Ecto neural progenitor cell (in vitro differentiated cells): ENCODE measurements at regions not wholly inside any gene's neighbourhood (a gene's known extent, or its start where the extent isn't known, plus 50 kb on each side); places are given as distances from the start of the nearest gene placed in this dataset.

Experiments
- DNase-seq: peaks from one replicate; pipeline ENCODE4 v3.0.0-alpha.2; 2018; ENCODE audit warnings: low spot score

DNA sequence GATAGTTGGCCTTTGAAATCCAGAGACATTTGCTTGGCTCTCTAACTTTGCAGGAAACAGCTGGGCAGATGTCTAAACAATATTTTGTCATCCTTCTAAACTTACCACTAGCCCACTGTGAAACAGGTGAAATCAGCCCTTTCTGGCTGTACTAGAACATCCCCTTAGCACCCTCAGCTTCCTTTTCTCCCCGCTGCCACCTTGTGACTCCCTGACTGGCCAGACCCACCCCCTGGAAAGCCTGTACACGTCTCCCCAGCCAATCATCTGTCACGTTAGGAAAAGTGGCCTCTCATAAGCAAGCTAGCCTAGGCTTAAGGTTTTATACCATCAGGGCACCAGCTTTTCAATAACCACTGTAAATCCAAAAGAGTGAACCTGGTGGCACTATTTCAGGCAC lies 88.6 kb upstream of the E2F3 start:
- no peak for DNase-seq

GRCh38 chr6:20313960-20314530 lies 87.6 kb upstream of the E2F3 start:
- no peak for DNase-seq

- DNase-seq = no peak
Observed at GRCh38 chr6:20314866-20315845, 86.5 kb upstream of the E2F3 start.

DNA sequence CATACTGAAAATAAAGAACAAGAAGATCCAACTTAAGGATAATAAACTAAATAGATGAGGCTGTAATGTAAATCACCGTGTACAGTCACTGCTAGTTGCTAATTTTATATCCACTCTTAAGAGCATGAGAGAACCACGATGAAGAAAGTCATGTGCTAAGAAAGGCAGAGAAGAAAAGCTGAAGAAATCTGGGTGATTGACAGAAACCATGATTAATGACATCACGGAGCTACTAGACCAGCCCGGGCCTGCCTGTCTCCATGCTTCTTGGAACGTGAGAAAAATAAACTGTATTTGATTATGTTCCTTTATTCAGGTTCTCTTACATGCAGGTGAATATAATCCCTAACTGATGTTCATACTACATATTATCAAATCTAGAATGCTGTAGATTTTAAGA lies 84.2 kb upstream of the E2F3 start:
- DNase-seq = no peak

DNA sequence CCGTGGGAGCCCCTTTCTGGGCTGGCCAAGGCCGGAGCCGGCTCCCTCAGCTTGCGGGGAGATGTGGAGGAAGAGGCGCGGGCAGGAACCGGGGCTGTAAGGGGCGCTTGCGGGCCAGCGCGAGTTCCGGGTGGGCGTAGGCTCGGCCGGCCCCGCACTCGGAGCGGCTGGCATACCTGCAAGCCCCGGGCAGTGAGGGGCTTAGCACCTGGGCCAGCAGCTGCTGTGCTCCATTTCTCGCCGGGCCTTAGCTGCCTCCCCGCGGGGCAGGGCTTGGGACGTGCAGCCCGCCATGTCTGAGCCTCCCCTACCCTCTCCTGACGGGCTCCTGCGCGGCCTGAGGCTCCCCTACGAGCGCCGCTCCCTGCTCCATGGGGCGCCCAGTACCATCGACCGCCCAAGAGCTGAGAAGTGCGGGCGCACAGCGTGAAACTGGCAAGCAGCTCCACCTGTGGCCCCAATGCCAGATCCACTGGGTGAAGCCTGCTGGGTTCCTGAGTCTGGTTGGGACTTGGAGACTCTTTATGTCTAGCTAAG lies 82.8 kb upstream of the E2F3 start:
- no peak for DNase-seq

DNA sequence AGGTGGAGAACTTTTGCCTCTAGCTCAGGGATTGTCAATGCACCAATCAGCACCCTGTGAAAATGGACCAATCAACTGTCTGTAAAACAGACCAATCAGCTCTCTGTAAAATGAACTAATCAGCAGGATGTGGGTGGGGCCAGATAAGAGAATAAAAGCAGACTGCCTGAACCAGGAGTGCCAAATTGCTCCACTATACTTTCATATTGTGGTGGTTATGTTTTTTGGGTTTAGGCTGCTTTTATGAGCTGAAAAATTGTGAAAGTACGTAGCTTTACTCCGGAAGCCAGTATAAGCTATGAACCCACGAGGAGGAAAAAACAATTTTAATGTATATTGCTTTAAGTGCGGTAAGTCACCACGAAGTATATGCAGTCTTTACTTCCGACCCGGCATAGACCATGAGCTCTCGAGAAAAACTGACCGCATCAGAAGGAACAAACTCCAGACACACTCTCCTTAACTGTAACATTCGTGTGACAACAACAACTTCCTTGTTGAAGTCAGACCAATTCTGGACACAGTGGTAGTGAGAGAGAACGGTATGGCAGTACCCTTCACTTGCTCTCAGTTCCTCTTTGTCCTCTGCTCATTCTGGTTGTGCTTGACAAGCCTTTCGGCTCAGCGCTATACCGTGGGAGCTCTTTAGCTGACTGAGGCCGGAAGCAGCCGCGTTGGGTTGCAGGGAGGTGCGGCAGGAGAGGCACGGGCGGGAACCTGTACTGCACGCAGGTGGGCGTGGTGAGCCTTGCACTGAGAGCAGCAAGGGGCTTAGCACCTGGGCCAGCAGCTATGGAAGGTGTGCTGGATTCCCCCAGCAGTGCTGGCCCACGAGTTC lies 81.9 kb upstream of the E2F3 start:
- DNase-seq = no peak

DNA sequence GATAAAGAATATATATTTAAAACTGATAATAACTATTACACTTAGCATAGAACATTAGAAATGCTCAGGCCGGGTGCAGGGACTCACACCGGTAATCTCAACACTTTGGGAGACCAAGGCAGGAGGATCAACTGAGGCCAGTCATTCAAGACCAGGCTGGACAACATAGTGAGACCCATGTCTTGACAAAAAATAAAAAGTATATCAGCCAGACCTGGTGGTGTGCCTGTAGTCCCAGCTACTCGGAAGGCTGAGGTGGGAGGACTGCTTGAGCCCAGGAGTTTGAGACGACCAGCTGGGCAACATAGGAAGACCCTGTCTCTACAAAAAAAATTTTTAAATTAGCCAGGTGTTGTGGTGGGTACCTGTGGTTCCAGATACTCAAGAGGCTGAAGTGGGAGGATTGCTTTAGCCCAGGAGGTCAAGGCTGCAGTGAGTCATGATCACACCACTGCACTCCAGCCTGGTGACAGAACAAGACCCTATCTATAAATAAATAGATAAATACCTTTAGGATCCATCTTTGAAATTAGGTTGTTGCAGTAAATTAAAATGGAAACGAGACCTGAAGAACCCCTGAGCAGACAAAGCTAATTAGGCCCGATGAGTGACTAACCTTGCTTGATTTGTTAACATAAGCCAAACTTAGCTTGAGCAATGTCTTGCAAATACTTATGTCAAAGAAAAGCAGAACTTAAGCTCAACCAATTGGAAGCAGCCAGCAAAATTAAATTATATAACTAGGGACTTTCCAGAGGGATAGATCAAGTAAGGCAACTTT lies 75.8 kb upstream of the E2F3 start:
- DNase-seq = no peak

DNA sequence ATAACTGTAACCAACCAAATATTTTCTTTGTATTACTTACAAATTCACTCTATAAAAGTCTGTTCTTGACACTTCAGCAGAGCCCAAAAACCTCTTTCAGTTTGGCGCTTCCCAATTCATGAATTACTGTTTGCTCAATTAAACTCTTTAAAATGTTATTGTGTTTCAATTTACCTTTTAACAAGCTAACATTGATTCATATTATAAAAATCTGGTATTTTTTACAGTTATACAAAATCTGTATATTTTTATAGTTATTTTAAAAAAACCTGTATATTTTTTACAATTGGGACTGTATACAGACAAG lies 75.3 kb upstream of the E2F3 start:
- no peak for DNase-seq

- DNase-seq = no peak
Observed at GRCh38 chr6:20327141-20327540, 74.5 kb upstream of the E2F3 start.

- no peak for DNase-seq
Observed at GRCh38 chr6:20328266-20328923, 73.3 kb upstream of the E2F3 start.

DNA sequence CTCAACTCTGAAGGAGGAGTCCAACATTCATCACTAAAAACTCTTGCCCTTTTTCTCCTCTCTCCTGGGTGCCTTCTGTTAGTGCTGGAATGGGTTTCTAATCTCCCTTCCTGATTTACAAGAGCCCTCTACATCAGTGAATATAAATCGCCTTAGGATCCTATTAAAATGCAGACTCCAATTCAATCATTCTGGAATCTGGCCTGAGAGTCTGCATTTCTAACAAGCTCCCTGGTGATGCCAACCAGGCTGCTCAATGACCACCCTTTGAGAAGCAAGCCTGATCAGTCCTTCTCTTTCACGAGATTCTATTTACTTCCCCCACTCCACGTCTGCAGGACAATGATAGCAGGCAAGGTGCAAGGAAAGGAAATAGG lies 72.8 kb upstream of the E2F3 start:
- no peak for DNase-seq

DNA sequence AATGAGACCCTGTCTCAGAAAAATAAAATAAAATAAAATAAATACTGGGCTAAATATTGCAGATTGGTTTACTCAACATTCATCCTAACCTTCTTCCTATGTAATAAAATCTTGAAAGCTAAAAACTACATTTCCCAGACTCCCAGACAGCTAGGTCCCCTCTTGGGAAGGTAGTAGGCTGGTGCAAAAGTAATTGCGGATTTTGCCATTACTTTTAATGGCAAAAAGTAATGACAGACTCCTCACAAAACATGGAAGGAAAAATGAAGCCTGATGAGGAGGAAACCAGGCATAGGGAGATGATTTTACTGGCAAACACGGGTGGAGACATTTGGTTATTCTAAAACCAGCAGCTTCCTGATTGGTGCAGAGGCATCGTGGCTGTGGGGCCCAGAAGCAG lies 70.6 kb upstream of the E2F3 start:
- no peak for DNase-seq

GRCh38 chr6:20331625-20332024 lies 70.1 kb upstream of the E2F3 start:
- no peak for DNase-seq

GRCh38 chr6:20332441-20333006 lies 69.2 kb upstream of the E2F3 start:
- no peak for DNase-seq

- DNase-seq = no peak
Observed at GRCh38 chr6:20333721-20334269, 67.9 kb upstream of the E2F3 start.

DNA sequence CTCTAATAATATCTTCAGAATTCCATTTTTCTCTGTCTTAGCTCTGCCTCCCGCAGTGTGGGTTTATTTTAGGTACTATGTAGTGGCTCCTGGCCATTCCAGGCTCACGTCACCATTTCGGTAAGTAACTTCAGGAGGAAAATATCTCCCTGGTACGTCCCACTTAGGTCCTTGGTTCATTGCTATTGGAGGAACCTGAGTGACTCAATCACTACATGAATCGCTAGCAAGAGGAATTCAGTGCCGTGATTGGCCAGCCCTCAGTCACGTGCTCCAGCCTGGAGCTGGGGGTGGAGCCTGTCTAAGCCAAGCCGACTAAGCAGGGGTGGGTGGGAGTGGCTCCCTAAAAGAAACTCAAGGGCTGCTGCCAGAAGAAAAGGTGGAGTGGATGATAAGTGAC lies 67.3 kb upstream of the E2F3 start:
- DNase-seq = no peak

DNA sequence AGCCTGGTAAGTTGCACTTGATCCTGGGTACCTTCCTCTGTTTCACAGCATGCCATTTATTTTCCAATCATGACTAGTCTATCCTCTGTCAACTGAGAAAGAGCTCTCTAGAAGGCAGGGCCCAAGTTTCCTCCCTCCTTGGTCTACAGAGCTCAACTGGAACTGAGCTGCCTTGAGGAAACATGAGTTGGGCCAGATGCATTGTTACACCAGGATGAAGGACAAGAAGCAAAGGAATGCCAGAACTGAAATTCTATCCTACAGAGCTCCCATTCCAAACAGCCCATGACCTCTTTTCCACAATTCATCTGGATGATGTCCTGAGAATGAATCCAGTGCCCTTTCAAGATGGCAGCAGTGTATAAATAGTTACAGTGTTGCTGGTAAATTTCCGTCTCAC lies 66.7 kb upstream of the E2F3 start:
- DNase-seq = no peak

DNA sequence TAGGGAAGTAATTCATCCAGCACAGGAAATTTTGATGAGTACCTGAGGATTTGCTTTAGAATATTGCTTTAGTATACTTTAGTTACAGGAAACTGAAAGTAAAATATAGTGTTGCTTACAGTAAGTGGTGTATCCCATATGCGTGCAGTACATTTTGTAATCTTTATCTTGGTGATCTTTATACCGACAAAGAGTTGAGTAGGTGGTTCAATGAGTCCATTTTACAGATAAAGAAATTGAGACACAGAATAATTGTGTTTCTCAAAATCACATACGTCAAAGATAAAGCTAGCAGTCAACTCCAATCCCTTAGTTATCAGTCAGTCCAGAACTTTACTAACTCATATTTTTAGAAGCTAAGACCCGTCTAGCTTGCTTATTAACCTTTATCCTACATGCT lies 65.8 kb upstream of the E2F3 start:
- no peak for DNase-seq

GRCh38 chr6:20338156-20338555 lies 63.5 kb upstream of the E2F3 start:
- DNase-seq = no peak

GRCh38 chr6:20340068-20340848 lies 61.4 kb upstream of the E2F3 start:
- DNase-seq = no peak
